Right lobe of liver (tissue), 6 donors: ENCODE measurements at regions not wholly inside any gene's neighbourhood (a gene's known extent, or its start where the extent isn't known, plus 50 kb on each side); places are given as distances from the start of the nearest gene placed in this dataset.

Source experiments
- ATAC-seq, 4 donors: fragments of 200-7000 bp; cut with Tn5 transposase; one replicate each; pipeline ENCODE4 v1.9.1; 2020; ENCODE audit warnings: mild to moderate bottlenecking in 4 of 4, moderate library complexity in 4 of 4
- DNase-seq, 3 donors: peaks; one replicate each; pipeline ENCODE4 v3.0.0-alpha.2; 2020
- H3K27ac ChIP-seq, 3 donors: fragments of 200-600 bp; one replicate each; pipeline ENCODE4 v1.8.0; 2022
- H3K27me3 ChIP-seq, 2 donors: fragments of 200-600 bp; one replicate each; pipeline ENCODE4 v1.8.0; 2022
- H3K36me3 ChIP-seq, 4 donors: fragments of 200-600 bp; sonication (generic) in 1 of 4; one replicate each; pipeline versions ENCODE4 v1.5.1 to v1.8.0; 2017 to 2022; ENCODE audit warnings: control low read depth in 1 of 4
- H3K4me1 ChIP-seq, 4 donors: fragments of 200-600 bp; sonication (generic) in 1 of 4; one replicate each; pipeline versions ENCODE4 v1.5.1 to v1.8.0; 2017 to 2022; ENCODE audit warnings: control low read depth in 1 of 4
- H3K4me3 ChIP-seq, 3 donors: fragments of 200-600 bp; one replicate each; pipeline ENCODE4 v1.8.0; 2022
- H3K9me3 ChIP-seq, 4 donors: fragments of 200-600 bp; sonication (generic) in 1 of 4; one replicate each; pipeline versions ENCODE4 v1.5.1 to v1.8.0; 2017 to 2022; ENCODE audit warnings: control low read depth in 1 of 4
- POLR2A ChIP-seq: fragments of 450-650 bp; IDR thresholded peaks from one replicate; pipeline ENCODE4 v1.6.1; 2017; ENCODE audit warnings: antibody characterized with exemption, mild to moderate bottlenecking
- WGBS: methylation state at CpG from one replicate; pipeline ENCODE4 v1.1.6; 2018; ENCODE audit warnings: low coverage, low lambda C conversion rate; ENCODE audit not compliant: insufficient coverage; ENCODE audit errors: missing lambda C conversion rate; 5-methylcytosine and 5-hydroxymethylcytosine counted together
- intact Hi-C, 2 donors: fragments of 100-400 bp; cut with DNase I; formaldehyde crosslinking; loops; one replicate each; pipeline versions ENCODE4 v1.11.2 to v1.14.1; 2022
- TF ChIP-seq, protein P1 (sequence below), 4 donors: fragments of 200-600 bp in 3 of 4; fragments of 450-650 bp in 1 of 4; IDR thresholded peaks; one replicate each; pipeline versions ENCODE4 v1.5.1 to v1.8.0; 2016 to 2022; ENCODE audit warnings: antibody characterized with exemption in 4 of 4, mild to moderate bottlenecking in 2 of 4
- donor health status: DM: no; HTN: yes; CAD: no.
- donor health status: DM: no; HTN: no; CAD: no.
- donor health status: DM: no; HTN: no; CAD: no.
- donor health status: DM: no; HTN: yes; CAD: no.
- donor health status: DM: no; HTN: yes; CAD: no.

DNA sequence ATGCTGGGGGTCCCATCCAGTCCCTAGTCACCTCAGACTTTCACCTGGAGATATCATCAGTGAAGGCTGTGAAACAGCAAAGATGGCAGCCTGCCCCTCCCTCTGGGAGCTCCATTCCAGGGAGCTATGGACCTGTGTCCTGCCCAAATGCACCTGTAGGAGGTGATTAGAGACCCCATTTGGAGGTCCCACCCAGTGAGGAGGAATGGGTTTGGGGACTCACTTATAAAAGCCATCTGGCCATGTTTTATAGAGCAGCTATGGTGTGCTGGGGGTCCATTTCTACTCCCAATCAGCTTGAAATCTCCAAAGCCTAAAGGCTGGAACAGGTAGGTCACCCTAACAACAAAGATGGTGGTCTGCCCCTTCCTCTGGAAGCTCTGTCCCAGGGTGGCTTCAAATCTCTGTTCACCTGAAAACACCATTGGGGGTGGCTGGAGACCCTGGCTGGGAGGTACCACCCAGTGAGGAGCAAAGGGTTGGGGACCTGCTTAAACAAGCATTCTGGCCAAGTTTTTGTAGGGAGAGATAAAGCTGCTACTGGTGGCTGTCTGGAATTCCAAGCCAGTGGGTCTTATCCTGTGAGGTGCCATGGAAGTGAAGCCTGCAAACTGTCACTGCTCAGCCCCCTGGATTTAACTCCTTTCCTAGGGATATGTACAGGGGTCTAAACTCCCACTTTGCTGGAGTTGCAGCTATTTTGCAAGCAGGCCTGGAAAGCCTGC lies 182.3 kb downstream of the RASSF9 start:
- Histone ChIP-seq H3K4me3 (no peak overlapping the region), H3K36me3 (no peaks in the 10 kb centered on the region), H3K27ac (no peak overlapping the region), H3K9me3 (no peaks in the 10 kb centered on the region), H3K4me1 (no peaks in the 10 kb centered on the region), H3K27me3 (no peaks in the 10 kb centered on the region)
- ATAC-seq (no peak), DNase-seq (no peak)
- intact Hi-C loops, result no loop called here
- TF ChIP-seq, protein P1, sequence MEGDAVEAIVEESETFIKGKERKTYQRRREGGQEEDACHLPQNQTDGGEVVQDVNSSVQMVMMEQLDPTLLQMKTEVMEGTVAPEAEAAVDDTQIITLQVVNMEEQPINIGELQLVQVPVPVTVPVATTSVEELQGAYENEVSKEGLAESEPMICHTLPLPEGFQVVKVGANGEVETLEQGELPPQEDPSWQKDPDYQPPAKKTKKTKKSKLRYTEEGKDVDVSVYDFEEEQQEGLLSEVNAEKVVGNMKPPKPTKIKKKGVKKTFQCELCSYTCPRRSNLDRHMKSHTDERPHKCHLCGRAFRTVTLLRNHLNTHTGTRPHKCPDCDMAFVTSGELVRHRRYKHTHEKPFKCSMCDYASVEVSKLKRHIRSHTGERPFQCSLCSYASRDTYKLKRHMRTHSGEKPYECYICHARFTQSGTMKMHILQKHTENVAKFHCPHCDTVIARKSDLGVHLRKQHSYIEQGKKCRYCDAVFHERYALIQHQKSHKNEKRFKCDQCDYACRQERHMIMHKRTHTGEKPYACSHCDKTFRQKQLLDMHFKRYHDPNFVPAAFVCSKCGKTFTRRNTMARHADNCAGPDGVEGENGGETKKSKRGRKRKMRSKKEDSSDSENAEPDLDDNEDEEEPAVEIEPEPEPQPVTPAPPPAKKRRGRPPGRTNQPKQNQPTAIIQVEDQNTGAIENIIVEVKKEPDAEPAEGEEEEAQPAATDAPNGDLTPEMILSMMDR (IDR thresholded peaks at IDR 0.05), result no peak
- no peak for TF ChIP-seq POLR2A

DNA sequence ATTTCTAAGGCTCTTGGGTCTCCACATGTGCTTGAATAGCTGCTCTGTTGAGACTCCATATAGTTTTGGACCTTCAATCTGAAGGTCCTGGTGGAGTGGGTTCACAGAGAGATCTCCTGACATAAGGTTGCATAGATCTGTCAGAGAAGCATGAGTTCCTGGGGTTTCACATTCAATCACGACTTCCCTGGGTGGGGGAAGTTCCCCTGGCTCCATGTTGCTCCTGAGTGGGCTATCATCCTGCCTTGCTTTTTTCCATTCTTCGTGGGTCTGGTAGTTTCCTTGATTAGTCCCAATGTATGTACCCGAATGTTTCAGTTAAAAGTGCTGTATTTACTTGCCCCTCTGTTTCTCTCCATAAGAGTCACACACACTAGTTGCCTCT lies 181.8 kb downstream of the RASSF9 start:
- ATAC-seq, result no peak
- TF ChIP-seq, protein P1 (IDR thresholded peaks at IDR 0.05), result no peak
- TF ChIP-seq POLR2A, result no peak

GRCh38 chr12:85656561-85656960 lies 179.6 kb downstream of the RASSF9 start:
- intact Hi-C loops, result no loop called here
- Histone ChIP-seq H3K4me1 (no peaks in the 10 kb centered on the region), H3K4me3 (no peak overlapping the region), H3K36me3 (no peaks in the 10 kb centered on the region), H3K27ac (no peak overlapping the region), H3K9me3 (no peaks in the 10 kb centered on the region), H3K27me3 (no peaks in the 10 kb centered on the region)
- ATAC-seq (no peak), DNase-seq (no peak)
- 74% methylated on average over 2 of the region's 2 CpGs for WGBS
- TF ChIP-seq POLR2A, result no peak
- TF ChIP-seq, protein P1 (IDR thresholded peaks at IDR 0.05), result no peak

More for the DNA sequence above, 181.8 kb downstream of the RASSF9 start:
- no peaks in the 10 kb centered on the region for H3K27me3 ChIP-seq
- no peak overlapping the region for H3K27ac ChIP-seq
- no peaks in the 10 kb centered on the region for H3K4me1 ChIP-seq
- WGBS, result 71% methylated on average over 1 of the region's 3 CpGs
- no peak overlapping the region for H3K4me3 ChIP-seq
- intact Hi-C loops, result no loop called here
- no peaks in the 10 kb centered on the region for H3K9me3 ChIP-seq
- no peak for DNase-seq
- H3K36me3 ChIP-seq, result no peaks in the 10 kb centered on the region

GRCh38 chr12:85657251-85657650 lies 179.0 kb downstream of the RASSF9 start:
- DNase-seq (no peak), ATAC-seq (no peak)
- Histone ChIP-seq H3K4me3 (no peak overlapping the region), H3K36me3 (no peaks in the 10 kb centered on the region), H3K27me3 (no peaks in the 10 kb centered on the region), H3K4me1 (no peaks in the 10 kb centered on the region), H3K9me3 (no peaks in the 10 kb centered on the region), H3K27ac (no peak overlapping the region)
- intact Hi-C loops, result no loop called here
- TF ChIP-seq POLR2A, result no peak
- TF ChIP-seq, protein P1 (IDR thresholded peaks at IDR 0.05), result no peak
- WGBS, result 74% methylated on average over 2 of the region's 2 CpGs
